HCT116 (cell line): ENCODE measurements at regions not wholly inside any gene's neighbourhood (a gene's known extent, or its start where the extent isn't known, plus 50 kb on each side); places are given as distances from the start of the nearest gene placed in this dataset.

Experiments
- ATAC-seq: fragments of 200-7000 bp; cut with Tn5 transposase; 2 replicates; pipeline ENCODE4 v1.9.1; 2020; ENCODE audit warnings: mild to moderate bottlenecking, moderate library complexity
- BruUV-seq: library from RNA; stranded (reverse); fragments of 400-500 nt; replicated peaks from 2 replicates; lab custom pipeline; 2021; lab: Mats Ljungman, UMichigan
- CTCF ChIA-PET: fragments of 300-600 bp; sonication (Branson Sonifier 250); formaldehyde crosslinking; loops from one replicate; lab custom pipeline; 2021; ENCODE audit warnings: antibody characterized with exemption; lab: Charles Lee
- POLR2A ChIA-PET: fragments of 300-600, 350-600 bp; sonication (Branson Sonifier 250); formaldehyde crosslinking; loops from one replicate; lab custom pipeline; 2021; ENCODE audit warnings: antibody characterized with exemption; lab: Charles Lee
- RAD21 ChIA-PET, 2 experiments: fragments of 300-600 bp; sonication (Branson Sonifier 250); formaldehyde crosslinking; loops; one replicate each; lab custom pipeline; 2023; ENCODE audit warnings: low total read pairs in 2 of 2; ENCODE audit not compliant: uncharacterized antibody in 2 of 2, unreplicated experiment in 2 of 2, low non-redundant PET in 1 of 2; lab: Charles Lee
- DNase-seq: peaks from one replicate; pipeline ENCODE4 v3.0.0-alpha.2; 2010; ENCODE audit warnings: low read depth, low spot score
- H2AFZ ChIP-seq: fragments of 200-600 bp; shearing (Covaris generic), sonication (generic); 2 replicates; pipeline ENCODE4 v1.6.1; 2017; ENCODE audit warnings: low read depth, mixed run types, mixed read lengths, antibody characterized with exemption, low read length; ENCODE audit not compliant: poor library complexity, severe bottlenecking
- H3K27ac ChIP-seq: 2 replicates; pipeline ENCODE4 v1.5.1; 2012; ENCODE audit warnings: low read depth, low read length
- H3K27me3 ChIP-seq: fragments of 200-600 bp; sonication (generic); 2 replicates; pipeline ENCODE4 v1.6.1; 2016; ENCODE audit warnings: mixed run types, low read length, mixed read lengths; ENCODE audit not compliant: insufficient read depth
- H3K36me3 ChIP-seq, 2 experiments: fragments of 200-500 bp in 1 of 2; fragments of 200-600 bp in 1 of 2; sonication (Bioruptor generic) in 1 of 2; sonication (generic) in 1 of 2; 2 replicates each; pipeline versions ENCODE4 v1.5.1 to v1.6.1; 2014 to 2016; ENCODE audit warnings: low read length in 2 of 2, inconsistent platforms in 1 of 2, mixed read lengths in 1 of 2, mixed run types in 1 of 2; ENCODE audit not compliant: insufficient read depth in 2 of 2, control insufficient read depth in 1 of 2
- H3K4me1 ChIP-seq, 2 experiments: fragments of 200-600 bp in 1 of 2; sonication (generic) in 1 of 2; 2 replicates each; pipeline versions ENCODE4 v1.5.1 to v1.6.1; 2012 to 2017; ENCODE audit warnings: low read length in 2 of 2, inconsistent platforms in 1 of 2, mild to moderate bottlenecking in 1 of 2, mixed read lengths in 1 of 2, mixed run types in 1 of 2, moderate library complexity in 1 of 2; ENCODE audit not compliant: insufficient read depth in 2 of 2, control insufficient read depth in 1 of 2
- H3K4me2 ChIP-seq: fragments of 200-600 bp; sonication (generic); 2 replicates; pipeline ENCODE4 v1.6.1; 2017; ENCODE audit warnings: mixed run types, low read length, mixed read lengths
- H3K4me3 ChIP-seq, 2 experiments: fragments of 200-600 bp in 1 of 2; sonication (generic) in 1 of 2; replicated peaks in 1 of 2; 2 replicates each; pipeline ENCODE4 v1.5.1; 2011 to 2016; ENCODE audit warnings: low read length in 2 of 2, control low read depth in 1 of 2, low read depth in 1 of 2, mild to moderate bottlenecking in 1 of 2, mixed read lengths in 1 of 2, mixed run types in 1 of 2
- H3K79me2 ChIP-seq: fragments of 200-600 bp; sonication (generic); 2 replicates; pipeline ENCODE4 v1.6.1; 2017; ENCODE audit warnings: mild to moderate bottlenecking, mixed run types, low read length, moderate library complexity, mixed read lengths; ENCODE audit not compliant: insufficient read depth
- H3K9ac ChIP-seq: fragments of 200-600 bp; sonication (generic); 2 replicates; pipeline ENCODE4 v1.6.1; 2016; ENCODE audit warnings: low read length, mixed read lengths
- H3K9me2 ChIP-seq: fragments of 200-600 bp; sonication (generic), shearing (Covaris generic); 2 replicates; pipeline ENCODE4 v1.6.1; 2017; ENCODE audit warnings: mixed run types, mild to moderate bottlenecking, moderate library complexity; ENCODE audit not compliant: insufficient read depth
- H3K9me3 ChIP-seq, 2 experiments: fragments of 200-500 bp in 1 of 2; fragments of 200-600 bp in 1 of 2; sonication (Bioruptor generic) in 1 of 2; sonication (generic) in 1 of 2; 2 replicates each; pipeline ENCODE4 v1.6.1; 2014 to 2017; ENCODE audit warnings: low read length in 2 of 2, mixed read lengths in 2 of 2, inconsistent platforms in 1 of 2, low read depth in 1 of 2, mild to moderate bottlenecking in 1 of 2, mixed run types in 1 of 2, moderate library complexity in 1 of 2; ENCODE audit not compliant: control insufficient read depth in 1 of 2, insufficient read depth in 1 of 2
- H4K20me1 ChIP-seq: fragments of 200-600 bp; sonication (generic), shearing (Covaris generic); 2 replicates; pipeline ENCODE4 v1.6.1; 2017; ENCODE audit warnings: mixed run types, mild to moderate bottlenecking, moderate library complexity; ENCODE audit not compliant: insufficient read depth
- CBX3 ChIP-seq: IDR thresholded peaks from 2 replicates; pipeline ENCODE4 v1.6.1; 2012; ENCODE audit warnings: low read depth
- CEBPB ChIP-seq: IDR thresholded peaks from 2 replicates; pipeline ENCODE4 v1.6.1; 2012; ENCODE audit warnings: low read depth
- EGR1 ChIP-seq: IDR thresholded peaks from 2 replicates; pipeline ENCODE4 v1.6.1; 2012; ENCODE audit warnings: low read depth
- EZH2 ChIP-seq: fragments of 200-600 bp; sonication (generic); IDR thresholded peaks from 2 replicates; pipeline ENCODE4 v1.6.1; 2017; ENCODE audit warnings: antibody characterized with exemption, mixed run types
- FOSL1 ChIP-seq: IDR thresholded peaks from 2 replicates; pipeline ENCODE4 v1.6.1; 2012; ENCODE audit warnings: low read depth
- JUND ChIP-seq: IDR thresholded peaks from 2 replicates; pipeline ENCODE4 v1.6.1; 2012
- POLR2A ChIP-seq: IDR thresholded peaks from 2 replicates; pipeline ENCODE4 v1.7.0; 2011; ENCODE audit warnings: borderline replicate concordance; ENCODE audit not compliant: insufficient read depth, insufficient read length; ENCODE audit errors: extremely low read depth
- POLR2AphosphoS5 ChIP-seq: IDR thresholded peaks from 2 replicates; pipeline ENCODE4 v1.6.1; 2011; ENCODE audit warnings: mild to moderate bottlenecking, low read depth, low read length, moderate library complexity
- RAD21 ChIP-seq: IDR thresholded peaks from 2 replicates; pipeline ENCODE4 v1.6.1; 2012; ENCODE audit warnings: low read depth, mild to moderate bottlenecking
- SP1 ChIP-seq: IDR thresholded peaks from 2 replicates; pipeline ENCODE4 v1.6.1; 2012; ENCODE audit warnings: low read depth
- SRF ChIP-seq: IDR thresholded peaks from 2 replicates; pipeline ENCODE4 v1.6.1; 2012; ENCODE audit warnings: low read depth
- TCF7L2 ChIP-seq: IDR thresholded peaks from 2 replicates; pipeline ENCODE4 v1.7.0; 2011; ENCODE audit warnings: borderline replicate concordance, inconsistent platforms; ENCODE audit not compliant: insufficient read depth, insufficient read length; ENCODE audit errors: extremely low read depth
- ZNF274 ChIP-seq: fragments of 200-500 bp; sonication (Bioruptor generic); IDR thresholded peaks from 2 replicates; pipeline ENCODE4 v1.6.1; 2014; ENCODE audit warnings: mild to moderate bottlenecking, low read depth, low read length, inconsistent platforms
- intact Hi-C: fragments of 100-400 bp; cut with micrococcal nuclease; formaldehyde crosslinking; loops from 2 replicates; pipeline ENCODE4 v1.10.0; 2022
- TF ChIP-seq, protein P1 (sequence below), 3 experiments: fragments of 200-600 bp in 1 of 3; sonication (generic) in 1 of 3; IDR thresholded peaks in 2 of 3; conservative IDR thresholded peaks in 1 of 3; 2 replicates each; pipeline ENCODE4 v1.5.1; 2012 to 2017; ENCODE audit warnings: low read depth in 2 of 3, low read length in 2 of 3, antibody characterized with exemption in 1 of 3, borderline replicate concordance in 1 of 3, control low read depth in 1 of 3, mild to moderate bottlenecking in 1 of 3, mixed read lengths in 1 of 3, mixed run types in 1 of 3, moderate library complexity in 1 of 3; ENCODE audit not compliant: insufficient read depth in 1 of 3
- TF ChIP-seq, protein P2 (sequence below): IDR thresholded peaks from 2 replicates; pipeline ENCODE4 v1.6.1; 2011; ENCODE audit warnings: mild to moderate bottlenecking, low read length, moderate library complexity; ENCODE audit not compliant: insufficient replicate concordance; ENCODE audit errors: extremely low read depth
- TF ChIP-seq, protein P3 (sequence below): IDR thresholded peaks from 2 replicates; pipeline ENCODE4 v1.6.1; 2012; ENCODE audit warnings: low read depth
- TF ChIP-seq, protein P4 (sequence below): IDR thresholded peaks from 2 replicates; pipeline ENCODE4 v1.6.1; 2012
- TF ChIP-seq, protein P5 (sequence below): IDR thresholded peaks from 2 replicates; pipeline ENCODE4 v1.6.1; 2012

DNA sequence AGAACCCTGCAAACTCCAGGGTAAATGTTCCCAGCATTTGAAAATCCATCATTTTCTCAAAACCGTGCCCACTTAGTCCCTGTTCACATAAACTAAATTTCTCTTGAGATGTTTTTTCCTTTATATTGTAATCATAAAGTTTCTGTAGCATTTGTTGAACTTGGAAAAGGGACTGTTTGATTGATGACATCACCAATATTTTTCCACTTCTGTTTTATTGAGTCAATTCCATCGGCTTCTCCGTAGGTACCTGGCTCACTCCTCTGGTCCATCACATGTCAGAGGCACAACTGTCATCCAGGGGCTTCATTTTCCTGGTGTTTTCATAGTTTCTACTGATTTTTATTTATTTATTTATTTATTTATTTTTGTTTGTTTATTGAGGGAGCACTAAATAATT is 462.5 kb upstream of the PFKP start:
- H3K27me3 ChIP-seq, result no peaks in the 10 kb centered on the region
- no peaks in the 10 kb centered on the region for H4K20me1 ChIP-seq
- H3K9me2 ChIP-seq, result no peaks in the 10 kb centered on the region
- H3K36me3 ChIP-seq, result no peaks in the 10 kb centered on the region
- no peak overlapping the region for H3K4me2 ChIP-seq
- no TSS peak for BruUV-seq
- H3K4me3 ChIP-seq, result no peak overlapping the region
- intact Hi-C loops, result no loop called here
- no peak for DNase-seq
- no peak overlapping the region for H3K9ac ChIP-seq
- H3K9me3 ChIP-seq, result peaks cover 3 to 10% of the 10 kb centered on the region in 2 experiments; a peak in 2 of 4 replicates
- H3K27ac ChIP-seq, result no peak overlapping the region
- POLR2A ChIA-PET, result no interaction called here
- CTCF ChIA-PET, result no interaction called here
- TF ChIP-seq, protein P1, sequence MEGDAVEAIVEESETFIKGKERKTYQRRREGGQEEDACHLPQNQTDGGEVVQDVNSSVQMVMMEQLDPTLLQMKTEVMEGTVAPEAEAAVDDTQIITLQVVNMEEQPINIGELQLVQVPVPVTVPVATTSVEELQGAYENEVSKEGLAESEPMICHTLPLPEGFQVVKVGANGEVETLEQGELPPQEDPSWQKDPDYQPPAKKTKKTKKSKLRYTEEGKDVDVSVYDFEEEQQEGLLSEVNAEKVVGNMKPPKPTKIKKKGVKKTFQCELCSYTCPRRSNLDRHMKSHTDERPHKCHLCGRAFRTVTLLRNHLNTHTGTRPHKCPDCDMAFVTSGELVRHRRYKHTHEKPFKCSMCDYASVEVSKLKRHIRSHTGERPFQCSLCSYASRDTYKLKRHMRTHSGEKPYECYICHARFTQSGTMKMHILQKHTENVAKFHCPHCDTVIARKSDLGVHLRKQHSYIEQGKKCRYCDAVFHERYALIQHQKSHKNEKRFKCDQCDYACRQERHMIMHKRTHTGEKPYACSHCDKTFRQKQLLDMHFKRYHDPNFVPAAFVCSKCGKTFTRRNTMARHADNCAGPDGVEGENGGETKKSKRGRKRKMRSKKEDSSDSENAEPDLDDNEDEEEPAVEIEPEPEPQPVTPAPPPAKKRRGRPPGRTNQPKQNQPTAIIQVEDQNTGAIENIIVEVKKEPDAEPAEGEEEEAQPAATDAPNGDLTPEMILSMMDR (IDR thresholded peaks at IDR 0.05 in 2 of 3, conservative IDR thresholded peaks at IDR 0.05 in 1 of 3; ENCODE audit: borderline replicate concordance in 1 of 3, insufficient read depth in 1 of 3, low read depth in 2 of 3, low read length in 2 of 3), result no peak
- TF ChIP-seq EGR1 (no peak), CBX3 (no peak), JUND (no peak), FOSL1 (no peak), SRF (no peak), RAD21 (no peak), POLR2AphosphoS5 (no peak), EZH2 (no peak), CEBPB (no peak), POLR2A (no peak), SP1 (no peak), ZNF274 (no peak), TCF7L2 (no peak)
- TF ChIP-seq, protein P2, sequence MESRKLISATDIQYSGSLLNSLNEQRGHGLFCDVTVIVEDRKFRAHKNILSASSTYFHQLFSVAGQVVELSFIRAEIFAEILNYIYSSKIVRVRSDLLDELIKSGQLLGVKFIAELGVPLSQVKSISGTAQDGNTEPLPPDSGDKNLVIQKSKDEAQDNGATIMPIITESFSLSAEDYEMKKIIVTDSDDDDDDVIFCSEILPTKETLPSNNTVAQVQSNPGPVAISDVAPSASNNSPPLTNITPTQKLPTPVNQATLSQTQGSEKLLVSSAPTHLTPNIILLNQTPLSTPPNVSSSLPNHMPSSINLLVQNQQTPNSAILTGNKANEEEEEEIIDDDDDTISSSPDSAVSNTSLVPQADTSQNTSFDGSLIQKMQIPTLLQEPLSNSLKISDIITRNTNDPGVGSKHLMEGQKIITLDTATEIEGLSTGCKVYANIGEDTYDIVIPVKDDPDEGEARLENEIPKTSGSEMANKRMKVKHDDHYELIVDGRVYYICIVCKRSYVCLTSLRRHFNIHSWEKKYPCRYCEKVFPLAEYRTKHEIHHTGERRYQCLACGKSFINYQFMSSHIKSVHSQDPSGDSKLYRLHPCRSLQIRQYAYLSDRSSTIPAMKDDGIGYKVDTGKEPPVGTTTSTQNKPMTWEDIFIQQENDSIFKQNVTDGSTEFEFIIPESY, result no peak
- TF ChIP-seq, protein P3, sequence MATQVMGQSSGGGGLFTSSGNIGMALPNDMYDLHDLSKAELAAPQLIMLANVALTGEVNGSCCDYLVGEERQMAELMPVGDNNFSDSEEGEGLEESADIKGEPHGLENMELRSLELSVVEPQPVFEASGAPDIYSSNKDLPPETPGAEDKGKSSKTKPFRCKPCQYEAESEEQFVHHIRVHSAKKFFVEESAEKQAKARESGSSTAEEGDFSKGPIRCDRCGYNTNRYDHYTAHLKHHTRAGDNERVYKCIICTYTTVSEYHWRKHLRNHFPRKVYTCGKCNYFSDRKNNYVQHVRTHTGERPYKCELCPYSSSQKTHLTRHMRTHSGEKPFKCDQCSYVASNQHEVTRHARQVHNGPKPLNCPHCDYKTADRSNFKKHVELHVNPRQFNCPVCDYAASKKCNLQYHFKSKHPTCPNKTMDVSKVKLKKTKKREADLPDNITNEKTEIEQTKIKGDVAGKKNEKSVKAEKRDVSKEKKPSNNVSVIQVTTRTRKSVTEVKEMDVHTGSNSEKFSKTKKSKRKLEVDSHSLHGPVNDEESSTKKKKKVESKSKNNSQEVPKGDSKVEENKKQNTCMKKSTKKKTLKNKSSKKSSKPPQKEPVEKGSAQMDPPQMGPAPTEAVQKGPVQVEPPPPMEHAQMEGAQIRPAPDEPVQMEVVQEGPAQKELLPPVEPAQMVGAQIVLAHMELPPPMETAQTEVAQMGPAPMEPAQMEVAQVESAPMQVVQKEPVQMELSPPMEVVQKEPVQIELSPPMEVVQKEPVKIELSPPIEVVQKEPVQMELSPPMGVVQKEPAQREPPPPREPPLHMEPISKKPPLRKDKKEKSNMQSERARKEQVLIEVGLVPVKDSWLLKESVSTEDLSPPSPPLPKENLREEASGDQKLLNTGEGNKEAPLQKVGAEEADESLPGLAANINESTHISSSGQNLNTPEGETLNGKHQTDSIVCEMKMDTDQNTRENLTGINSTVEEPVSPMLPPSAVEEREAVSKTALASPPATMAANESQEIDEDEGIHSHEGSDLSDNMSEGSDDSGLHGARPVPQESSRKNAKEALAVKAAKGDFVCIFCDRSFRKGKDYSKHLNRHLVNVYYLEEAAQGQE, result no peak
- TF ChIP-seq, protein P4, sequence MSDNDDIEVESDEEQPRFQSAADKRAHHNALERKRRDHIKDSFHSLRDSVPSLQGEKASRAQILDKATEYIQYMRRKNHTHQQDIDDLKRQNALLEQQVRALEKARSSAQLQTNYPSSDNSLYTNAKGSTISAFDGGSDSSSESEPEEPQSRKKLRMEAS, result no peak
- TF ChIP-seq, protein P5, sequence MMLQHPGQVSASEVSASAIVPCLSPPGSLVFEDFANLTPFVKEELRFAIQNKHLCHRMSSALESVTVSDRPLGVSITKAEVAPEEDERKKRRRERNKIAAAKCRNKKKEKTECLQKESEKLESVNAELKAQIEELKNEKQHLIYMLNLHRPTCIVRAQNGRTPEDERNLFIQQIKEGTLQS, result no peak
- no peak for ATAC-seq
- H2AFZ ChIP-seq, result no peak overlapping the region
- H3K79me2 ChIP-seq, result no peaks in the 10 kb centered on the region
- RAD21 ChIA-PET, result no interaction called here
- H3K4me1 ChIP-seq, result no peaks in the 10 kb centered on the region
